NOMO-1 (cell line): ENCODE measurements at regions not wholly inside any gene's neighbourhood (a gene's known extent, or its start where the extent isn't known, plus 50 kb on each side); places are given as distances from the start of the nearest gene placed in this dataset.

Experiments used
- DNase-seq, 2 experiments: peaks; one replicate each; lab custom pipeline; 2025; ENCODE audit not compliant: unreplicated experiment in 2 of 2; lab: John Stamatoyannopoulos, UW

DNA sequence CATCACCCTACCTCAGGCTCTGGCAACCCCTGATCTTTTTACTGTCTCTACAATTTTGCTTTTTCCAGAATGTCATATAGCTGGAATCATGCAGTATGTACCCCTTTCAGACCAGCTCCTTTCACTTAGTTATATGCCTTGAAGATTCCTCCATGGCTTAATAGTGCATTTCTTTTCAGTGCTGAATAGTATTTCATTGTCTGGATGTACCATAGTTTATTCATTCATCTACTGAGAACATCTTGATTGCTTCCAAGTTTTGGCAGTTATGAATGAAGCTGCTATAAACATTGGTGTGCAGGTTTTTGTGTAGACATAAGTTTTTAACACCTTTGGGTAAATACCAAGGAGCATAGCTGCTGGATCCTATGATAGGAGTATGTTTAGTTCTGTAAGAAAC is 50.8 kb upstream of the ANP32A start:
- no peak for DNase-seq

- no peak for DNase-seq
Observed at GRCh38 chr15:68874788-68875187, 54.1 kb upstream of the ANP32A start.

GRCh38 chr15:68875377-68876116 is 54.8 kb upstream of the SPESP1 start:
- DNase-seq, result peak; percentile 23 to 65

- no peak for DNase-seq
Observed at GRCh38 chr15:68877626-68878025, 52.7 kb upstream of the SPESP1 start.

GRCh38 chr15:68880382-68880781 is 49.9 kb upstream of the SPESP1 start:
- DNase-seq, result no peak
